ENCODE measurements at regions not wholly inside any gene's neighbourhood (a gene's known extent, or its start where the extent isn't known, plus 50 kb on each side); places are given as distances from the start of the nearest gene placed in this dataset.
"Not testable (repeated sequence)": the region's sequence is repeated elsewhere in the genome, so short reads cannot be mapped to it uniquely, and the experiment has no call there.

- TF ChIP-seq, protein P1, sequence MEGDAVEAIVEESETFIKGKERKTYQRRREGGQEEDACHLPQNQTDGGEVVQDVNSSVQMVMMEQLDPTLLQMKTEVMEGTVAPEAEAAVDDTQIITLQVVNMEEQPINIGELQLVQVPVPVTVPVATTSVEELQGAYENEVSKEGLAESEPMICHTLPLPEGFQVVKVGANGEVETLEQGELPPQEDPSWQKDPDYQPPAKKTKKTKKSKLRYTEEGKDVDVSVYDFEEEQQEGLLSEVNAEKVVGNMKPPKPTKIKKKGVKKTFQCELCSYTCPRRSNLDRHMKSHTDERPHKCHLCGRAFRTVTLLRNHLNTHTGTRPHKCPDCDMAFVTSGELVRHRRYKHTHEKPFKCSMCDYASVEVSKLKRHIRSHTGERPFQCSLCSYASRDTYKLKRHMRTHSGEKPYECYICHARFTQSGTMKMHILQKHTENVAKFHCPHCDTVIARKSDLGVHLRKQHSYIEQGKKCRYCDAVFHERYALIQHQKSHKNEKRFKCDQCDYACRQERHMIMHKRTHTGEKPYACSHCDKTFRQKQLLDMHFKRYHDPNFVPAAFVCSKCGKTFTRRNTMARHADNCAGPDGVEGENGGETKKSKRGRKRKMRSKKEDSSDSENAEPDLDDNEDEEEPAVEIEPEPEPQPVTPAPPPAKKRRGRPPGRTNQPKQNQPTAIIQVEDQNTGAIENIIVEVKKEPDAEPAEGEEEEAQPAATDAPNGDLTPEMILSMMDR (IDR thresholded peaks at IDR 0.05), result not testable (repeated sequence)
- TF ChIP-seq POLR2A (IDR thresholded peaks at IDR 0.05), result not testable (repeated sequence)
Measured at GRCh38 chr6:26744837-26745282, 85.3 kb upstream of the ZNF322 start.

All from body of pancreas (tissue), 4 donors.